ENCODE measurements at regions not wholly inside any gene's neighbourhood (a gene's known extent, or its start where the extent isn't known, plus 50 kb on each side); places are given as distances from the start of the nearest gene placed in this dataset.
"Not testable (repeated sequence)": the region's sequence is repeated elsewhere in the genome, so short reads cannot be mapped to it uniquely, and the experiment has no call there.

GRCh38 chr7:115638853-115639252, 391.7 kb downstream of the TFEC start:
- no peak for DNase-seq

GRCh38 chr7:115637128-115637527, 393.4 kb downstream of the TFEC start:
- DNase-seq = no peak

GRCh38 chr7:115635876-115636275, 394.7 kb downstream of the TFEC start:
- DNase-seq = no peak

GRCh38 chr7:115635376-115635775, 395.2 kb downstream of the TFEC start:
- no peak for DNase-seq

GRCh38 chr7:115634633-115635032, 395.9 kb downstream of the TFEC start:
- no peak for DNase-seq

GRCh38 chr7:115632636-115633035, 397.9 kb downstream of the TFEC start:
- DNase-seq = no peak

- DNase-seq = no peak
These were observed 398.8 kb downstream of the TFEC start for GRCh38 chr7:115631782-115632181.

- no peak for DNase-seq
These were observed 400.5 kb downstream of the TFEC start for GRCh38 chr7:115630049-115630448.

- DNase-seq = no peak
These were observed 411.9 kb downstream of the TFEC start for GRCh38 chr7:115618676-115619075.

- no peak for DNase-seq
These were observed 416.7 kb downstream of the TFEC start for GRCh38 chr7:115613836-115614235.

- DNase-seq = no peak
These were observed 427.1 kb downstream of the TFEC start for GRCh38 chr7:115603416-115603815.

- DNase-seq = no peak
These were observed 430.4 kb downstream of the TFEC start for GRCh38 chr7:115600207-115600606.

- not testable (repeated sequence) for DNase-seq
These were observed 431.4 kb downstream of the TFEC start for GRCh38 chr7:115599184-115599583.

- DNase-seq = not testable (repeated sequence)
These were observed 433.3 kb downstream of the TFEC start for GRCh38 chr7:115597220-115597619.

GRCh38 chr7:115593111-115593510, 437.5 kb downstream of the TFEC start:
- no peak for DNase-seq

GRCh38 chr7:115585015-115585718, 445.4 kb downstream of the TFEC start:
- DNase-seq = no peak

- no peak for DNase-seq
These were observed 447.6 kb downstream of the TFEC start for GRCh38 chr7:115582956-115583355.

- DNase-seq = no peak
These were observed 452.0 kb downstream of the TFEC start for GRCh38 chr7:115578576-115578975.

GRCh38 chr7:115574681-115575291, 455.8 kb downstream of the TFEC start:
- DNase-seq = no peak

- no peak for DNase-seq
These were observed 458.5 kb downstream of the TFEC start for GRCh38 chr7:115572111-115572510.

GRCh38 chr7:115561335-115562110, 469.0 kb downstream of the TFEC start:
- DNase-seq = no peak

- DNase-seq = no peak
These were observed 470.7 kb downstream of the TFEC start for GRCh38 chr7:115559877-115560276.

GRCh38 chr7:115558161-115558560, 472.4 kb downstream of the TFEC start:
- DNase-seq = no peak

Measured in right kidney (tissue), 1 donor.